ENCODE measurements at regions not wholly inside any gene's neighbourhood (a gene's known extent, or its start where the extent isn't known, plus 50 kb on each side); places are given as distances from the start of the nearest gene placed in this dataset.

GRCh38 chr13:106680796-106681472, 113.0 kb upstream of the ARGLU1 start:
- TF ChIP-seq CTCF (conservative IDR thresholded peaks at IDR 0.05) (no peak), EZH2 (IDR thresholded peaks at IDR 0.05; ENCODE audit: low read depth) (no peak)
